ENCODE measurements at regions not wholly inside any gene's neighbourhood (a gene's known extent, or its start where the extent isn't known, plus 50 kb on each side); places are given as distances from the start of the nearest gene placed in this dataset.

- TF ChIP-seq CTCF (IDR thresholded peaks at IDR 0.05) (no peak), EZH2 (IDR thresholded peaks at IDR 0.05) (no peak)
Measured at GRCh38 chr3:18735005-18735404, 309.9 kb upstream of the SATB1 start.

Data from neural progenitor cell (in vitro differentiated cells).